Vagina (tissue), 2 donors: ENCODE measurements at regions not wholly inside any gene's neighbourhood (a gene's known extent, or its start where the extent isn't known, plus 50 kb on each side); places are given as distances from the start of the nearest gene placed in this dataset.

ENCODE experiments used
- POLR2A ChIP-seq, 2 donors: fragments of 450-650 bp; IDR thresholded peaks; one replicate each; pipeline ENCODE4 v1.6.1; 2017; ENCODE audit warnings: antibody characterized with exemption in 2 of 2, mild to moderate bottlenecking in 2 of 2, moderate library complexity in 2 of 2
- POLR2AphosphoS5 ChIP-seq, 2 donors: sonication (generic); formaldehyde crosslinking; IDR thresholded peaks; one replicate each; pipeline ENCODE4 v1.9.0; 2017; ENCODE audit warnings: antibody characterized with exemption in 2 of 2, mild to moderate bottlenecking in 2 of 2, low read depth in 1 of 2; ENCODE audit not compliant: insufficient read depth in 1 of 2
- TF ChIP-seq, protein P1 (sequence below), 3 experiments: fragments of 450-650 bp in 2 of 3; fragments of 200-600 bp in 1 of 3; sonication (generic) in 1 of 3; IDR thresholded peaks; one replicate each; pipeline ENCODE4 v1.5.1; 2017 to 2019; ENCODE audit warnings: antibody characterized with exemption in 3 of 3, mild to moderate bottlenecking in 2 of 3, moderate library complexity in 2 of 3

DNA sequence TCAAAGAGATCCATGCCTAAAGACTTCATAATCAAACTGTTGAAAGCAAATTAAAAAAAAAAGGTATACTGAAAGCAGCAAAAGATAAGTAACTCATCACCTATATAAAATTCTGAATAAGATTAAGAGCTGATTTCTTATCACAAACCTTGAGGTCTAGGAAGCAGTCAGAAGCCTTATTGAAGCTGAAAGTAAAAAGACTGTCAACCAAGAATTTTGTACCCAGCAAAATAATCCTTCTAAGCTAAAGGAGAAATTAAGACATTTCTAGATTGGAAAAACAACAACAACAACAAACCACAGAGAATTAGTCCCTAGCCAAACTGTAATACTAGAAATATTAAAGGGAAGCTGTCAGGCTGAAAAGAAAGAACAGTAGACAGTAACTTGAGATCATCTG, 622.9 kb downstream of the PCDH7 start:
- no peak for TF ChIP-seq POLR2A (IDR thresholded peaks at IDR 0.05)
- TF ChIP-seq, protein P1, sequence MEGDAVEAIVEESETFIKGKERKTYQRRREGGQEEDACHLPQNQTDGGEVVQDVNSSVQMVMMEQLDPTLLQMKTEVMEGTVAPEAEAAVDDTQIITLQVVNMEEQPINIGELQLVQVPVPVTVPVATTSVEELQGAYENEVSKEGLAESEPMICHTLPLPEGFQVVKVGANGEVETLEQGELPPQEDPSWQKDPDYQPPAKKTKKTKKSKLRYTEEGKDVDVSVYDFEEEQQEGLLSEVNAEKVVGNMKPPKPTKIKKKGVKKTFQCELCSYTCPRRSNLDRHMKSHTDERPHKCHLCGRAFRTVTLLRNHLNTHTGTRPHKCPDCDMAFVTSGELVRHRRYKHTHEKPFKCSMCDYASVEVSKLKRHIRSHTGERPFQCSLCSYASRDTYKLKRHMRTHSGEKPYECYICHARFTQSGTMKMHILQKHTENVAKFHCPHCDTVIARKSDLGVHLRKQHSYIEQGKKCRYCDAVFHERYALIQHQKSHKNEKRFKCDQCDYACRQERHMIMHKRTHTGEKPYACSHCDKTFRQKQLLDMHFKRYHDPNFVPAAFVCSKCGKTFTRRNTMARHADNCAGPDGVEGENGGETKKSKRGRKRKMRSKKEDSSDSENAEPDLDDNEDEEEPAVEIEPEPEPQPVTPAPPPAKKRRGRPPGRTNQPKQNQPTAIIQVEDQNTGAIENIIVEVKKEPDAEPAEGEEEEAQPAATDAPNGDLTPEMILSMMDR (IDR thresholded peaks at IDR 0.05): no peak
- no peak for TF ChIP-seq POLR2AphosphoS5 (IDR thresholded peaks at IDR 0.05; ENCODE audit: insufficient read depth in 1 of 2, low read depth in 1 of 2)
